AG09309 (cell line): ENCODE measurements at regions not wholly inside any gene's neighbourhood (a gene's known extent, or its start where the extent isn't known, plus 50 kb on each side); places are given as distances from the start of the nearest gene placed in this dataset.
"Not testable (repeated sequence)": the region's sequence is repeated elsewhere in the genome, so short reads cannot be mapped to it uniquely, and the experiment has no call there.

Experiments
- DNase-seq: peaks from one replicate; pipeline ENCODE4 v3.0.0-alpha.2; 2010; ENCODE audit warnings: low read depth
- H3K4me3 ChIP-seq: 2 replicates; pipeline ENCODE4 v1.5.1; 2011; ENCODE audit warnings: mild to moderate bottlenecking, low read depth, low read length, moderate library complexity; ENCODE audit not compliant: control insufficient read depth
- TF ChIP-seq, protein P1 (sequence below): IDR thresholded peaks from 2 replicates; pipeline ENCODE4 v1.5.1; 2011; ENCODE audit warnings: mild to moderate bottlenecking, low read depth, low read length, inconsistent platforms; ENCODE audit not compliant: insufficient read depth, control insufficient read depth; ENCODE audit errors: missing control alignments

DNA sequence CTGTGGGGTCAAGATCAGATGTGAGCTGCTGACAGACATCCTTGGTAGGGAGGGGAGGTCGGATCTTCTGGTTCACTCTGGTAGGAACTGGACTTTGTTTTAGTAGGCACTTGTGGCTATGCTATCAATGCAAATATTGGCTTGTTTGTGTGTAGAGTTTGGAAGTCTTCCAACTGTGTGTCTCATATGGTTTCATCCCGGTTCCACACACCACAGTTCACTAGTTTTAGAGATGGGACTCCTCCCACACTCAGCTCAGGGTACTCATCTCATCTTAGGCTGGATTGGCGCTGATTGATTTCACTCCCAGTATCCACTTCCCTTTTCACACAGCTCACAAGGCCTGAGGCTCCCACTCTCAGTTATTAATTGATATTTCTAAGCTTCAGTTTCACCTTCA lies 161.3 kb downstream of the THBS2 start:
- DNase-seq, result no peak

DNA sequence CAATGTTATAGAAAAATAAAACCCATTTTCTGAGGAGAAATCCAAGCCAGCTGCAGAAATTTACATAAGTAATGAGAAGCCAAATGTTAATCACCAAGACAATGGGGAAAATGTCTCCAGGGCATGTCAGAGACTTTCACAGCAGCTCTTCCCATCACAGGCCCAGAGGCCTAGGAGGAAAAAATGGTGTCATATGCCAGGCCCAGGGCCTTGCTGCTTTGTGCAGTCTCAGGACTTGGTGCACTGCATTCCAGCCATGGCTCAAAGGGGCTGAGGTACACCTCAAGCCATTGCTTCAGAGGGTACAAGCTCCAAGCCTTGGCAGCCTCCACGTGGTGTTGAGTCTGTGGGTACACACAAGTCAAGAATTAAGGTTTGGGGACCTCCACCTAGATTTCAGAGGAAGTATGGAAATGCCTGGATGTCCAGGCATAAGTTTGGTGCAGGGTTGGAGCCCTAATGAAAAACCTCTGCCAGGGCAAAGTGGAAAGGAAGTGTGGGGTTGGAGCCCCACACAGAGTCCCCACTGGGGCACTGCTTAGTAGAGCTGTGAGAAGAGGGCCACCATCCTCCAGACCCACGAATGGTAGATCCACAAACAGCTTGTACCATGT lies 163.0 kb downstream of the THBS2 start:
- not testable (repeated sequence) for DNase-seq

More for the DNA sequence above, 161.3 kb downstream of the THBS2 start:
- TF ChIP-seq, protein P1, sequence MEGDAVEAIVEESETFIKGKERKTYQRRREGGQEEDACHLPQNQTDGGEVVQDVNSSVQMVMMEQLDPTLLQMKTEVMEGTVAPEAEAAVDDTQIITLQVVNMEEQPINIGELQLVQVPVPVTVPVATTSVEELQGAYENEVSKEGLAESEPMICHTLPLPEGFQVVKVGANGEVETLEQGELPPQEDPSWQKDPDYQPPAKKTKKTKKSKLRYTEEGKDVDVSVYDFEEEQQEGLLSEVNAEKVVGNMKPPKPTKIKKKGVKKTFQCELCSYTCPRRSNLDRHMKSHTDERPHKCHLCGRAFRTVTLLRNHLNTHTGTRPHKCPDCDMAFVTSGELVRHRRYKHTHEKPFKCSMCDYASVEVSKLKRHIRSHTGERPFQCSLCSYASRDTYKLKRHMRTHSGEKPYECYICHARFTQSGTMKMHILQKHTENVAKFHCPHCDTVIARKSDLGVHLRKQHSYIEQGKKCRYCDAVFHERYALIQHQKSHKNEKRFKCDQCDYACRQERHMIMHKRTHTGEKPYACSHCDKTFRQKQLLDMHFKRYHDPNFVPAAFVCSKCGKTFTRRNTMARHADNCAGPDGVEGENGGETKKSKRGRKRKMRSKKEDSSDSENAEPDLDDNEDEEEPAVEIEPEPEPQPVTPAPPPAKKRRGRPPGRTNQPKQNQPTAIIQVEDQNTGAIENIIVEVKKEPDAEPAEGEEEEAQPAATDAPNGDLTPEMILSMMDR, result no peak
- H3K4me3 ChIP-seq, result no peak overlapping the region

DNA sequence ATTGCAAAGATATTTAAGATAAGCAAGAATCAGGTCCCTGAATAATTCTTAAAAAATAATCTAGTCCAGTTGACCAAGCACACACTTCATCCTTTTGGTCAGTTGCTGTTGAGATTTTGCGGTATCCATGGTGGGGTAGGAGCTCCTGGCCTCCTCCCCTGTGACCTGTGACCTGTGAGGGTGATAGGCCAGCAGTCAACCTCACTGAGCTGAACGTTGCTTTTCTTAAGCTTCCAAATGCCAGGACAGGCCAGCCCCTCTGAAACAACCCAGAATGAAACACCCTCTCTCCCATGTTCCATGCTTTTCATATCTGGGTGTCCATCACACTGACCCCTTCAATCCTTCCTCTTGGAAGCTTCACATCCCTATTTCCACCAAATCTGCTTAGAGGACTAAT lies 164.9 kb downstream of the THBS2 start:
- TF ChIP-seq, protein P1, result no peak
- DNase-seq, result no peak
- no peak overlapping the region for H3K4me3 ChIP-seq

More for the DNA sequence above, 163.0 kb downstream of the THBS2 start:
- H3K4me3 ChIP-seq, result not testable (repeated sequence)

DNA sequence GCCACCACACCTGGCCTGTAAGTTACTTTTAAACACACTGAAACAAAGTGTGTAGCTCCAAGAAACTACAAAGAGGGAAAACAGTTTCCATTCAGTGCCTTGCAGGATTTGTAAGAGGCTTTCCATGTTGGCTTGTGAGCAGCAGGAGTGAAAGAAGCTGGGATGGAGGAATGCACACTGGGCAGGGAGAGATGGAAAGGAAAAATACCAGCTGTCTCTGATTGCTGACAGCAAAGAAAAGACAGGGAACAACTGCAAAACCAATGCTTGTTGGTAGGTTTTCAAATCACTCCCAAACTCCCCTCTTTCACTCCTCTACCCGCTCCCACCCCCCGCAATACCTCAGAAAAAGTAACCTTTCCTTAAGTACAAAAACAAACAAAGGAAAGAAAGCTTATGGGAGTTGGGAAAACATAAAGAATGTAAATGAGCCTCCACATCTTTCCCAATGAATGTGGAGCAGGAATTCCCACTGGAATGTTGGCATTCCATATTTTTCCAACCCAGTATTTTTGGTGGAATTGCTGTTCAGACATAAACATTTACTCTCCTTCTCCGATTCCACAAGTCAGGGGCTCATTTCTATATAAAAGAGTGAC lies 166.1 kb downstream of the THBS2 start:
- DNase-seq, result no peak
- TF ChIP-seq, protein P1, result no peak
- no peak overlapping the region for H3K4me3 ChIP-seq

DNA sequence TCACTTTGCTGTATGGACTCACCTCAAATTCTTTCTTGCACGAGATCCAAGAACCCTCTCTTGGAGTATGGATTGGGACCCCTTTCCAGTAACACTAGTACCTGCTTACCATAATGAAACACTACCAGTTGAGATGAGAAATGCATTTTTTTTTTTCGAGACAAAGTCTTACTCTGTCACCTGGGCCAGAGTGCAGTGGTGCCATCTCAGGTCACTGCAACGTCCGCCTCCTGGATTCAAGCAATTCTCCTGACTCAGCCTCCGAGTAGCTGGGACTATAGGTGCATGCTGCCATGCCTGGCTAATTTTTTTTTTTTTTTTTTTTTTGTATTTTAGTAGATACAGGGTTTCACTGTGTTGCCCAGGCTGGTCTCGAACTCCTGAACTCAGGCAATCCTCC lies 167.0 kb downstream of the THBS2 start:
- not testable (repeated sequence) for H3K4me3 ChIP-seq, DNase-seq

DNA sequence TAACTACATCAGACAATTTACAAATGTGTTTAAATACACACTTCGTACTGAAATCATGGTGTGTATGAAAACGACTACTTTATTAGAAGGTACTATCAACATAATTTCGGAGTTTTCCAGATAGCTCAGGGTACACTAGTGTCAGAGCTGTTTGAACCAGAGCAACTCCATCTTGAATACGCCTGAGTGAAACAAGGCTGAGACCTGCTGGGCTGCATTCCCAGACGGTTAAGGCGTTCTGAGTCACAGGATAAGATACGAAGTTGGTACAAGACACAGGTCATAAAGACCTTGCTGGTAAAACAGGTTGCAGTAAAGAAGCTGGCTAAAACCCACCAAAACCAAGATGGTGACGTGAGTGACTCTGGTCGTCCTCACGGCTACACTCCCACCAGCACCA lies 167.6 kb downstream of the THBS2 start:
- H3K4me3 ChIP-seq, result no peak overlapping the region
- DNase-seq, result no peak
- TF ChIP-seq, protein P1, result no peak

DNA sequence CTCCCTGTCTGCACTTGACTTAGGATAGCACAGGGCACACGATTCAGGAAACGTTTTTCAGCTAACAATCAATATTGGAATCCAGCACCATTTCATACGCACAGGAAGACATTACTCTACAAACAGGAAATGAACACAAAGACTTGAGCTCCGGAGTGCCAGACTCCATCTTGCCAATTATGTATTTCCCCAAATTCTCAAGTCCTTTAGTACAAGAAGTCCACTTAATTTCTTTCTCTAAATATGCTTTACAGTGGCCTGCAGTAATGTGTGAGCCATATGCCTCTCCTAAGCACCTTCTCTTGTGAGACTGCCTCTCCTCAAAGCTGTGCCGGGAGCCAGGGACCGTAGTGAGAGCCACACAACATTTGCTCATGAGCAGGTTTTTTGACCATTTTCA lies 168.2 kb downstream of the THBS2 start:
- DNase-seq, result no peak
- TF ChIP-seq, protein P1, result no peak
- H3K4me3 ChIP-seq, result no peak overlapping the region

DNA sequence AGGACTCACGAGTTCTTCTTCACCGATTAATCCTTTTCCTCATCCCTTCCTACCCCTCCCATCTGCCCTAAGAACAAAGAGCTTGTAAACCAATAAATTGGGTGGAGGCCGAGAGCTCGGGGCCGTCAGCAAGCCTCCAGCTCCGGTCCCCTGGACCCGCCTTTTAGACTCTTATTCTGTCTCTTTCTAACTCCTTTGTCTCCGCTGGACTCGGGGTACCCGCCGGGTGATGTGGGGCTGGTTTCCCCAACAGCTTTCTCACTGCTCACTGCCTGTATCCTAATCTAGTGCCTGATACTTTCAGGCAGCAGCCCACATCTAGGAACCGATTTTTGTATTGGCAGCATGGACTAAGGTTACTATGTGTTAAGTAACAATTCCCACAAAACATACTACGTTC lies 169.1 kb downstream of the THBS2 start:
- DNase-seq, H3K4me3 ChIP-seq: not testable (repeated sequence)
